ENCODE measurements at regions not wholly inside any gene's neighbourhood (a gene's known extent, or its start where the extent isn't known, plus 50 kb on each side); places are given as distances from the start of the nearest gene placed in this dataset.

DNA sequence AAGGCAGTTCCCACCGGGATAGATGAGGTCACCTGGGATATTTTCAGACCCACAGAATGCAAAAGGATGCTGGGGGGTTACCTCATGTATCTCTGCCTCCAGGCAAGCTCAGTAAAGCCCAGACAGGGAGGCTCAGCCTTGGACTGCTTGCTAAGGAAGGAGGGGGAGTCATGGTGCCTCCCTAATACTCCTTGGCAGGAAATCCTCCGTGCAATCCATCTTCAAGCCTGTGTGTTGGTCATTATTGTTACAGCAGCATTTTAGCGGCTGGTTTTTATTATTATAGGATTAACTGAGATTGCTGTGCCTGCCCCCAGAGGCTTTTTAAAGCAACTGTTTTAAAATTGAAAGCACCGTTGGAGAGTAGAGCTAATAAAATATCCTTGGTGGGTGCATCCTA lies 188.5 kb upstream of the UBL3 start:
- TF ChIP-seq, protein P1, sequence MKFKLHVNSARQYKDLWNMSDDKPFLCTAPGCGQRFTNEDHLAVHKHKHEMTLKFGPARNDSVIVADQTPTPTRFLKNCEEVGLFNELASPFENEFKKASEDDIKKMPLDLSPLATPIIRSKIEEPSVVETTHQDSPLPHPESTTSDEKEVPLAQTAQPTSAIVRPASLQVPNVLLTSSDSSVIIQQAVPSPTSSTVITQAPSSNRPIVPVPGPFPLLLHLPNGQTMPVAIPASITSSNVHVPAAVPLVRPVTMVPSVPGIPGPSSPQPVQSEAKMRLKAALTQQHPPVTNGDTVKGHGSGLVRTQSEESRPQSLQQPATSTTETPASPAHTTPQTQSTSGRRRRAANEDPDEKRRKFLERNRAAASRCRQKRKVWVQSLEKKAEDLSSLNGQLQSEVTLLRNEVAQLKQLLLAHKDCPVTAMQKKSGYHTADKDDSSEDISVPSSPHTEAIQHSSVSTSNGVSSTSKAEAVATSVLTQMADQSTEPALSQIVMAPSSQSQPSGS (CRISPR knock-in tag; IDR thresholded peaks at IDR 0.05; ENCODE audit: borderline replicate concordance, low read depth), result no peak
- TF ChIP-seq, protein P2, sequence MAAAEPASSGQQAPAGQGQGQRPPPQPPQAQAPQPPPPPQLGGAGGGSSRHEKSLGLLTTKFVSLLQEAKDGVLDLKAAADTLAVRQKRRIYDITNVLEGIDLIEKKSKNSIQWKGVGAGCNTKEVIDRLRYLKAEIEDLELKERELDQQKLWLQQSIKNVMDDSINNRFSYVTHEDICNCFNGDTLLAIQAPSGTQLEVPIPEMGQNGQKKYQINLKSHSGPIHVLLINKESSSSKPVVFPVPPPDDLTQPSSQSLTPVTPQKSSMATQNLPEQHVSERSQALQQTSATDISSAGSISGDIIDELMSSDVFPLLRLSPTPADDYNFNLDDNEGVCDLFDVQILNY (CRISPR knock-in tag; IDR thresholded peaks at IDR 0.05), result no peak
- TF ChIP-seq, protein P3, sequence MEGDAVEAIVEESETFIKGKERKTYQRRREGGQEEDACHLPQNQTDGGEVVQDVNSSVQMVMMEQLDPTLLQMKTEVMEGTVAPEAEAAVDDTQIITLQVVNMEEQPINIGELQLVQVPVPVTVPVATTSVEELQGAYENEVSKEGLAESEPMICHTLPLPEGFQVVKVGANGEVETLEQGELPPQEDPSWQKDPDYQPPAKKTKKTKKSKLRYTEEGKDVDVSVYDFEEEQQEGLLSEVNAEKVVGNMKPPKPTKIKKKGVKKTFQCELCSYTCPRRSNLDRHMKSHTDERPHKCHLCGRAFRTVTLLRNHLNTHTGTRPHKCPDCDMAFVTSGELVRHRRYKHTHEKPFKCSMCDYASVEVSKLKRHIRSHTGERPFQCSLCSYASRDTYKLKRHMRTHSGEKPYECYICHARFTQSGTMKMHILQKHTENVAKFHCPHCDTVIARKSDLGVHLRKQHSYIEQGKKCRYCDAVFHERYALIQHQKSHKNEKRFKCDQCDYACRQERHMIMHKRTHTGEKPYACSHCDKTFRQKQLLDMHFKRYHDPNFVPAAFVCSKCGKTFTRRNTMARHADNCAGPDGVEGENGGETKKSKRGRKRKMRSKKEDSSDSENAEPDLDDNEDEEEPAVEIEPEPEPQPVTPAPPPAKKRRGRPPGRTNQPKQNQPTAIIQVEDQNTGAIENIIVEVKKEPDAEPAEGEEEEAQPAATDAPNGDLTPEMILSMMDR (IDR thresholded peaks at IDR 0.05), result no peak
- TF ChIP-seq CREB1 (CRISPR knock-in tag; IDR thresholded peaks at IDR 0.05) (no peak), NFE2L1 (CRISPR knock-in tag; IDR thresholded peaks at IDR 0.05) (no peak), ETV6 (CRISPR knock-in tag; IDR thresholded peaks at IDR 0.05) (no peak), TEAD4 (CRISPR knock-in tag; IDR thresholded peaks at IDR 0.05) (no peak), SMAD3 (CRISPR knock-in tag; IDR thresholded peaks at IDR 0.05; ENCODE audit: borderline replicate concordance) (no peak), NR3C1 (CRISPR knock-in tag; conservative IDR thresholded peaks at IDR 0.05; ENCODE audit: low read depth) (no peak), NR2C2 (CRISPR knock-in tag; IDR thresholded peaks at IDR 0.05) (no peak)
- TF ChIP-seq, protein P4, sequence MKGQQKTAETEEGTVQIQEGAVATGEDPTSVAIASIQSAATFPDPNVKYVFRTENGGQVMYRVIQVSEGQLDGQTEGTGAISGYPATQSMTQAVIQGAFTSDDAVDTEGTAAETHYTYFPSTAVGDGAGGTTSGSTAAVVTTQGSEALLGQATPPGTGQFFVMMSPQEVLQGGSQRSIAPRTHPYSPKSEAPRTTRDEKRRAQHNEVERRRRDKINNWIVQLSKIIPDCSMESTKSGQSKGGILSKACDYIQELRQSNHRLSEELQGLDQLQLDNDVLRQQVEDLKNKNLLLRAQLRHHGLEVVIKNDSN (CRISPR knock-in tag; IDR thresholded peaks at IDR 0.05), result no peak
- TF ChIP-seq, protein P5, sequence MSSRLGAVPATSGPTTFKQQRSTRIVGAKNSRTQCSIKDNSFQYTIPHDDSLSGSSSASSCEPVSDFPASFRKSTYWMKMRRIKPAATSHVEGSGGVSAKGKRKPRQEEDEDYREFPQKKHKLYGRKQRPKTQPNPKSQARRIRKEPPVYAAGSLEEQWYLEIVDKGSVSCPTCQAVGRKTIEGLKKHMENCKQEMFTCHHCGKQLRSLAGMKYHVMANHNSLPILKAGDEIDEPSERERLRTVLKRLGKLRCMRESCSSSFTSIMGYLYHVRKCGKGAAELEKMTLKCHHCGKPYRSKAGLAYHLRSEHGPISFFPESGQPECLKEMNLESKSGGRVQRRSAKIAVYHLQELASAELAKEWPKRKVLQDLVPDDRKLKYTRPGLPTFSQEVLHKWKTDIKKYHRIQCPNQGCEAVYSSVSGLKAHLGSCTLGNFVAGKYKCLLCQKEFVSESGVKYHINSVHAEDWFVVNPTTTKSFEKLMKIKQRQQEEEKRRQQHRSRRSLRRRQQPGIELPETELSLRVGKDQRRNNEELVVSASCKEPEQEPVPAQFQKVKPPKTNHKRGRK (CRISPR knock-in tag; IDR thresholded peaks at IDR 0.05; ENCODE audit: borderline replicate concordance), result no peak
- TF ChIP-seq, protein P6, sequence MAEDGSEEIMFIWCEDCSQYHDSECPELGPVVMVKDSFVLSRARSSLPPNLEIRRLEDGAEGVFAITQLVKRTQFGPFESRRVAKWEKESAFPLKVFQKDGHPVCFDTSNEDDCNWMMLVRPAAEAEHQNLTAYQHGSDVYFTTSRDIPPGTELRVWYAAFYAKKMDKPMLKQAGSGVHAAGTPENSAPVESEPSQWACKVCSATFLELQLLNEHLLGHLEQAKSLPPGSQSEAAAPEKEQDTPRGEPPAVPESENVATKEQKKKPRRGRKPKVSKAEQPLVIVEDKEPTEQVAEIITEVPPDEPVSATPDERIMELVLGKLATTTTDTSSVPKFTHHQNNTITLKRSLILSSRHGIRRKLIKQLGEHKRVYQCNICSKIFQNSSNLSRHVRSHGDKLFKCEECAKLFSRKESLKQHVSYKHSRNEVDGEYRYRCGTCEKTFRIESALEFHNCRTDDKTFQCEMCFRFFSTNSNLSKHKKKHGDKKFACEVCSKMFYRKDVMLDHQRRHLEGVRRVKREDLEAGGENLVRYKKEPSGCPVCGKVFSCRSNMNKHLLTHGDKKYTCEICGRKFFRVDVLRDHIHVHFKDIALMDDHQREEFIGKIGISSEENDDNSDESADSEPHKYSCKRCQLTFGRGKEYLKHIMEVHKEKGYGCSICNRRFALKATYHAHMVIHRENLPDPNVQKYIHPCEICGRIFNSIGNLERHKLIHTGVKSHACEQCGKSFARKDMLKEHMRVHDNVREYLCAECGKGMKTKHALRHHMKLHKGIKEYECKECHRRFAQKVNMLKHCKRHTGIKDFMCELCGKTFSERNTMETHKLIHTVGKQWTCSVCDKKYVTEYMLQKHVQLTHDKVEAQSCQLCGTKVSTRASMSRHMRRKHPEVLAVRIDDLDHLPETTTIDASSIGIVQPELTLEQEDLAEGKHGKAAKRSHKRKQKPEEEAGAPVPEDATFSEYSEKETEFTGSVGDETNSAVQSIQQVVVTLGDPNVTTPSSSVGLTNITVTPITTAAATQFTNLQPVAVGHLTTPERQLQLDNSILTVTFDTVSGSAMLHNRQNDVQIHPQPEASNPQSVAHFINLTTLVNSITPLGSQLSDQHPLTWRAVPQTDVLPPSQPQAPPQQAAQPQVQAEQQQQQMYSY (CRISPR knock-in tag; IDR thresholded peaks at IDR 0.05), result no peak
- TF ChIP-seq, protein P7, sequence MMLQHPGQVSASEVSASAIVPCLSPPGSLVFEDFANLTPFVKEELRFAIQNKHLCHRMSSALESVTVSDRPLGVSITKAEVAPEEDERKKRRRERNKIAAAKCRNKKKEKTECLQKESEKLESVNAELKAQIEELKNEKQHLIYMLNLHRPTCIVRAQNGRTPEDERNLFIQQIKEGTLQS (CRISPR knock-in tag; conservative IDR thresholded peaks at IDR 0.05), result no peak
